ENCODE measurements at regions not wholly inside any gene's neighbourhood (a gene's known extent, or its start where the extent isn't known, plus 50 kb on each side); places are given as distances from the start of the nearest gene placed in this dataset.
"Not testable (repeated sequence)": the region's sequence is repeated elsewhere in the genome, so short reads cannot be mapped to it uniquely, and the experiment has no call there.

- no peak for DNase-seq (ENCODE audit: low read depth)
Observed at GRCh38 chr12:131250028-131250950, 296.6 kb downstream of the ADGRD1 start.

GRCh38 chr12:131250951-131251315 lies 297.2 kb downstream of the ADGRD1 start:
- no peak for DNase-seq (ENCODE audit: low read depth)

- DNase-seq (ENCODE audit: low read depth) = no peak
Observed at GRCh38 chr12:131251336-131252101, 297.8 kb downstream of the ADGRD1 start.

- DNase-seq (ENCODE audit: low read depth) = no peak
Observed at GRCh38 chr12:131253376-131254026, 299.8 kb downstream of the ADGRD1 start.

GRCh38 chr12:131254374-131254773 lies 300.7 kb downstream of the ADGRD1 start:
- DNase-seq (ENCODE audit: low read depth) = no peak

GRCh38 chr12:131258398-131258797 lies 304.7 kb downstream of the ADGRD1 start:
- no peak for DNase-seq (ENCODE audit: low read depth)

GRCh38 chr12:131260251-131260905 lies 306.7 kb downstream of the ADGRD1 start:
- no peak for DNase-seq (ENCODE audit: low read depth)

- no peak for DNase-seq (ENCODE audit: low read depth)
Observed at GRCh38 chr12:131260954-131261353, 307.2 kb downstream of the ADGRD1 start.

- DNase-seq (ENCODE audit: low read depth) = no peak
Observed at GRCh38 chr12:131261906-131262305, 308.2 kb downstream of the ADGRD1 start.

GRCh38 chr12:131263626-131264025 lies 309.9 kb downstream of the ADGRD1 start:
- no peak for DNase-seq (ENCODE audit: low read depth)

- DNase-seq (ENCODE audit: low read depth) = no peak
Observed at GRCh38 chr12:131264635-131265034, 310.9 kb downstream of the ADGRD1 start.

- DNase-seq (ENCODE audit: low read depth) = no peak
Observed at GRCh38 chr12:131266591-131267467, 313.1 kb downstream of the ADGRD1 start.

GRCh38 chr12:131267576-131267975 lies 313.9 kb downstream of the ADGRD1 start:
- DNase-seq (ENCODE audit: low read depth) = no peak

GRCh38 chr12:131268123-131268522 lies 314.4 kb downstream of the ADGRD1 start:
- not testable (repeated sequence) for DNase-seq (ENCODE audit: low read depth)

GRCh38 chr12:131268571-131268970 lies 314.9 kb downstream of the ADGRD1 start:
- not testable (repeated sequence) for DNase-seq (ENCODE audit: low read depth)

- DNase-seq (ENCODE audit: low read depth) = no peak
Observed at GRCh38 chr12:131269551-131269950, 315.8 kb downstream of the ADGRD1 start.

GRCh38 chr12:131269977-131270376 lies 316.3 kb downstream of the ADGRD1 start:
- DNase-seq (ENCODE audit: low read depth) = not testable (repeated sequence)

- no peak for DNase-seq (ENCODE audit: low read depth)
Observed at GRCh38 chr12:131271724-131272123, 318.0 kb downstream of the ADGRD1 start.

- not testable (repeated sequence) for DNase-seq (ENCODE audit: low read depth)
Observed at GRCh38 chr12:131272283-131272814, 318.6 kb downstream of the ADGRD1 start.

- no peak for DNase-seq (ENCODE audit: low read depth)
Observed at GRCh38 chr12:131273291-131273845, 319.7 kb downstream of the ADGRD1 start.
